Colonic mucosa (tissue), 4 donors: ENCODE measurements at regions not wholly inside any gene's neighbourhood (a gene's known extent, or its start where the extent isn't known, plus 50 kb on each side); places are given as distances from the start of the nearest gene placed in this dataset.

Experiments used
- DNase-seq: peaks from one replicate; pipeline ENCODE4 v3.0.0-alpha.2; 2020
- H3K27ac ChIP-seq: fragments of 200-600 bp; one replicate; pipeline ENCODE4 v1.8.0; 2021
- H3K27me3 ChIP-seq: fragments of 200-600 bp; one replicate; pipeline ENCODE4 v1.8.0; 2021
- H3K36me3 ChIP-seq: fragments of 200-600 bp; one replicate; pipeline ENCODE4 v1.8.0; 2021
- H3K4me1 ChIP-seq: fragments of 200-600 bp; one replicate; pipeline ENCODE4 v1.8.0; 2021; ENCODE audit warnings: mild to moderate bottlenecking
- H3K4me3 ChIP-seq: fragments of 200-600 bp; one replicate; pipeline ENCODE4 v1.8.0; 2021
- H3K9ac ChIP-seq, 2 donors: one replicate each; pipeline ENCODE4 v1.7.0; 2013; ENCODE audit warnings: control low read depth in 2 of 2, low read depth in 2 of 2, low read length in 2 of 2
- H3K9me3 ChIP-seq: fragments of 200-600 bp; one replicate; pipeline ENCODE4 v1.8.0; 2021
- intact Hi-C: fragments of 100-400 bp; cut with DNase I; formaldehyde crosslinking; loops from one replicate; pipeline ENCODE4 v1.14.1; 2022
- TF ChIP-seq, protein P1 (sequence below): fragments of 200-600 bp; IDR thresholded peaks from one replicate; pipeline ENCODE4 v1.8.0; 2022; ENCODE audit warnings: antibody characterized with exemption, mild to moderate bottlenecking
- donor health status: healthy.
- donor health status: DM: no; HTN: no; CAD: no.
- donor health status: DM: no; HTN: no; CAD: no.

DNA sequence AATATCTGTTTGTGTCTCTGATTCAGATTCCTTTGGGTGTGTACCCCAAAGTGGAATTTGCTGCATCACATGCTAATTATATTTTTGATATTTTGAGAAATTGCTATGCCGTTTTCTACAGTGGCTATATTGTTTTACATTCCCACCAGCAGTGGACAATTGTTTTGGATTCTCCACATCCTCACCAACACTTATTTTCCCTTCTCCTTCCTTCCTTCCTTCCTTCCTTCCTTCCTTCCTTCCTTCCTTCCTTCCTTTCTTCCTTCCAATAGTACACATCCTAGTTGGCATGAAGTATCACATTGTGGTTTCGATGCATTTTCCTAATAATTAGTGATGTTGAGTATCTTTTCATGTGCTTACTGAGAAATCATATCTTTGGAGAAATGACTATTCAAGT, 535.5 kb downstream of the SH2D4B start:
- H3K4me1 ChIP-seq = no peaks in the 10 kb centered on the region
- intact Hi-C loops = no loop called here
- no peaks in the 10 kb centered on the region for H3K27me3 ChIP-seq
- no peaks in the 10 kb centered on the region for H3K36me3 ChIP-seq
- no peak overlapping the region for H3K4me3 ChIP-seq
- no peak overlapping the region for H3K27ac ChIP-seq
- TF ChIP-seq, protein P1, sequence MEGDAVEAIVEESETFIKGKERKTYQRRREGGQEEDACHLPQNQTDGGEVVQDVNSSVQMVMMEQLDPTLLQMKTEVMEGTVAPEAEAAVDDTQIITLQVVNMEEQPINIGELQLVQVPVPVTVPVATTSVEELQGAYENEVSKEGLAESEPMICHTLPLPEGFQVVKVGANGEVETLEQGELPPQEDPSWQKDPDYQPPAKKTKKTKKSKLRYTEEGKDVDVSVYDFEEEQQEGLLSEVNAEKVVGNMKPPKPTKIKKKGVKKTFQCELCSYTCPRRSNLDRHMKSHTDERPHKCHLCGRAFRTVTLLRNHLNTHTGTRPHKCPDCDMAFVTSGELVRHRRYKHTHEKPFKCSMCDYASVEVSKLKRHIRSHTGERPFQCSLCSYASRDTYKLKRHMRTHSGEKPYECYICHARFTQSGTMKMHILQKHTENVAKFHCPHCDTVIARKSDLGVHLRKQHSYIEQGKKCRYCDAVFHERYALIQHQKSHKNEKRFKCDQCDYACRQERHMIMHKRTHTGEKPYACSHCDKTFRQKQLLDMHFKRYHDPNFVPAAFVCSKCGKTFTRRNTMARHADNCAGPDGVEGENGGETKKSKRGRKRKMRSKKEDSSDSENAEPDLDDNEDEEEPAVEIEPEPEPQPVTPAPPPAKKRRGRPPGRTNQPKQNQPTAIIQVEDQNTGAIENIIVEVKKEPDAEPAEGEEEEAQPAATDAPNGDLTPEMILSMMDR = no peak
- no peaks in the 10 kb centered on the region for H3K9me3 ChIP-seq
- no peak for DNase-seq
- no peak overlapping the region for H3K9ac ChIP-seq

DNA sequence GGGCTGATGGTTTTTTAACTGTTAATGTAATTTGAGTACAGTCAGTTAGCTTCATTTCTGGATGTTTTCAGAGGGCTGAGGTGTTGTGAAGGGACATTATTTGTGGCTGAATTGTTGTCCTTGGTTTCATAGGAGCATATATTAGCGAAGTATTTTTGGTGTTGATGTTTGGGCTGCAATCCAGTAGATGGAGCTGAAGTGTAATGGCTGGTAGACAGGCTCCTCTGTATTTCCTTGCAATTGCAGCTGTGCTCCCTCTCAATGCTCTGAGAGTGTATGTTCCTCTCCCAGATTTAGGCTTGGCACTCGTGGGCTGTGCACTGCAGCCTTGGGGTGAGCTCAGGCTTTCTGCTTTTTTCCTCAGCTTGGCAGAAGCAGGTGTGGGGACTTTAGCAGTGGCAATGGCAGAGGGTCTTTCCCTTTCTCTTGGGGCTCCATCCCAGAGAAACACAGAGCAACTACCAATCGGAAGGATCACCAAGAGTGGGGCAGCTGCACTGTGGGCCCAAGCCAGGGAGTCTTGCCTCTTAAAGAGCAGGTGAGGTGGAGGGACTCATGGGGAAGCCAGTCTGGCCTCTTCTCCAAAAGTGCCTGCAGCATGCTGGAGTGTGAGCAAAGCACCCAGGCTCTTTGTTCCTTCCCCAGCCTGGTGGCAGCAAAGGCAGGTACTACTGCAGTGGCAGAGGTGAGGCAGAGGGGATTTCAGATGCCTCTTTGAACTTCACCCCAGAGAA, 544.4 kb downstream of the SH2D4B start:
- Histone ChIP-seq H3K36me3 (no peaks in the 10 kb centered on the region), H3K27me3 (no peaks in the 10 kb centered on the region), H3K4me1 (no peaks in the 10 kb centered on the region), H3K27ac (no peak overlapping the region), H3K4me3 (no peak overlapping the region), H3K9me3 (no peaks in the 10 kb centered on the region), H3K9ac (no peak overlapping the region)
- TF ChIP-seq, protein P1 = no peak
- no peak for DNase-seq
- intact Hi-C loops = loop anchor here (5.0 kb wide), 1 partner anchor 95 kb away; no protein-coding TSS in a partner anchor

DNA sequence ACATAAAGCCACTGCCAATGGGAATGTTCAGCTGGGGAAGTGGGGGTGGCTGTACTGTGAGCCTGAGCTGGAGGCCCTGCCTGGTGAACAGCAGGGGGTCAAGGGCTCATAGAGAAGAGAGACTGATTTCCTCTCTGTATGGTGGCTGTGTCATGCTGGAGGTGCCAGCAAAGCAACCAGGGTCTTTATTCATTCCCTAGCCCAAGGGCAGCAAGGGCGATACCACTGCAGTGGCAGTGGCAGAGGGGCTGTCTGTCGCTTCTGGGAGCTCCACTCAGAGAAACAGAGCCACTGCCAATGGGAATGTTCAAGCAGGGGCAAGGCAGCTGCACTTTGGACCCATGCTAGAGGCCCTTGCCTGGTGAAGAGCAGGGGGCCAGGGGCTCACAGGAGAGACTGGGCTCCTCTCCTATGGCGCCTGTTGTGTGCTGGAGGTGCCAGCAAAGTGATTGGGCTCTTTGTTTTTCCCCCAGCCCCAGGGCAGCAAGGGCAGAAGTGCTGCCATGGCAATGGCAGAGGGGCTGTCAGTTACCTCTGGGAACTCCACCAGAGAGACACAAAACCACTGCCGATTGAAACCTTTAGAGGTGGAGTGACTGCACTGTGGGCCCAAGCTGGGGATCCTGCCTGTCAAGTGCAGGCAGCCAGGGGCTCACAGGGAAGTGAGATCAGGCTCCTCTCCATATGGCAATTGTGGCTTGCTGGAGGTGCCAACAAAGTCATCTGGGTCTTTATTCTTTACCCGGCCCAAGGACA, 545.1 kb downstream of the SH2D4B start:
- intact Hi-C loops = loop anchor here (5.0 kb wide), 1 partner anchor 95 kb away; no protein-coding TSS in a partner anchor
- Histone ChIP-seq H3K9me3 (no peaks in the 10 kb centered on the region), H3K27me3 (no peaks in the 10 kb centered on the region), H3K4me1 (no peaks in the 10 kb centered on the region), H3K36me3 (no peaks in the 10 kb centered on the region), H3K4me3 (no peak overlapping the region), H3K9ac (no peak overlapping the region), H3K27ac (no peak overlapping the region)
- TF ChIP-seq, protein P1 = no peak
- no peak for DNase-seq

DNA sequence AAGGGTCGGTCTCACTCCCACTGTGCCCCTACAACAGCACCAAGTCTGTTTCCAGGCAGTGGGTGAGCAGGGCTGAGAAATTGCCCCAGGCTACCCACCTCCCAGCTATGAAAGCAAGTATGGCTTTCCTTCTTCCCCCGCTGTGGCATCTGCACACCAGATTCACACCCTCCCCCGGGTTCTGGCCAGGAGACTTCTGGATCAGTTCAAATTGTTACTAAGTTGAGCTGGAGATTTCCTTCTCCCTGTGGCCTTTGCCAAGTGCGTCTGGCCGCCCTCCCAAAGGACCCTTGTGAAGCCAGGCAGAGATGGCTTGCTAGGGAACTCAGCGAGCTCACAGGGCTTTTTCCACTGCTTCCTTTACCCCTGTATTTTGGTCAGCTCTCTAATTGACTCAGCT, 555.4 kb downstream of the SH2D4B start:
- Histone ChIP-seq H3K36me3 (no peaks in the 10 kb centered on the region), H3K9ac (no peak overlapping the region), H3K9me3 (no peaks in the 10 kb centered on the region), H3K4me3 (no peak overlapping the region), H3K4me1 (no peaks in the 10 kb centered on the region), H3K27ac (no peak overlapping the region), H3K27me3 (no peaks in the 10 kb centered on the region)
- intact Hi-C loops = no loop called here
- no peak for DNase-seq
- TF ChIP-seq, protein P1 = no peak

DNA sequence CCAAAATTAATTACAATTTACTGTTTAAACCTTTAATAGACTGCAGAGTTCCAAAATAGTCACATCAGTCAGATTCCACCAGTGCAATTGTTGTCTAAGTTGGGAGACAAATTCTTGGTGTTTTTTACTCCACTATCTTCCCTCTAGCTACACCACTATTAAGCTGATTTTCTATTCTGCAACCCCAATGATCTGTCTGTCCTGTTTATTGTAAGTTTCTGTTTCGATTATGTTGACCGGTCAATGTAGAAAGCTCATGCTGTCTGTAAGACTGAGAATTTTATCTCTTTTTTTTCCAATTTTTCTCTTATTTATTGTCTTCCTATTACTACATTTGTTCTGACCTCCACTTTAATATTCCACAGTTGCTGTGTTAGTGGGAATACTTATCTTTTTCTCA, 557.5 kb downstream of the SH2D4B start:
- H3K4me1 ChIP-seq = no peaks in the 10 kb centered on the region
- no peak for DNase-seq
- TF ChIP-seq, protein P1 = no peak
- no peaks in the 10 kb centered on the region for H3K27me3 ChIP-seq
- H3K4me3 ChIP-seq = no peak overlapping the region
- H3K9ac ChIP-seq = no peak overlapping the region
- no peak overlapping the region for H3K27ac ChIP-seq
- no peaks in the 10 kb centered on the region for H3K9me3 ChIP-seq
- intact Hi-C loops = no loop called here
- H3K36me3 ChIP-seq = no peaks in the 10 kb centered on the region
